ENCODE measurements at regions not wholly inside any gene's neighbourhood (a gene's known extent, or its start where the extent isn't known, plus 50 kb on each side); places are given as distances from the start of the nearest gene placed in this dataset.

DNA sequence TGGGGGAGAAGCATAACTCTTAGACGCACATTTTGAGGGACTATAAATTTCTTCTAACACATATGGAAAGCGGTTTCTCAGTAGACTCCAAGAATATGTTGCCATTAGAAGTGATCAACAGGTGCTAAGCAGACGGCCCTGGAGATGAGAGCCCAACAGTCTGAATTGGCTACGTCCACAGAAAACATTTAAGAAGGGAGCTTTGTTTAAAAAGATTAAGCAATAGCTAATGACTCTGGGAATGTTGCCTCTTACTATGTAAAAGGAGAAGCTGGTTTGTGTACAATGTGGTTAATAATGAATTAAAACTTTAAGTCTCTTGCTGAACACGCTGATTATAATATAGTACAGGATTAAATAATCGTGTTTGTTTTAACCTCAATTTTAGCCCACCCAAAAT is 399.5 kb downstream of the SMARCA1 start:
- no peak for TF ChIP-seq CTCF (conservative IDR thresholded peaks at IDR 0.05; ENCODE audit: low read depth, low read length)
- no peak for TF ChIP-seq EZH2 (IDR thresholded peaks at IDR 0.05; ENCODE audit: borderline replicate concordance, low read depth, low read length, poor library complexity, severe bottlenecking)
